Fibroblast of villous mesenchyme (primary cell): ENCODE measurements at regions not wholly inside any gene's neighbourhood (a gene's known extent, or its start where the extent isn't known, plus 50 kb on each side); places are given as distances from the start of the nearest gene placed in this dataset.

Source experiments
- DNase-seq: peaks from one replicate; pipeline ENCODE4 v3.0.0-alpha.2; 2010; ENCODE audit warnings: low read depth
- H3K4me3 ChIP-seq: 2 replicates; pipeline ENCODE4 v1.5.1; 2011; ENCODE audit warnings: low read depth, mild to moderate bottlenecking, low read length
- CTCF ChIP-seq: IDR thresholded peaks from 2 replicates; pipeline ENCODE4 v1.5.1; 2012; ENCODE audit warnings: low read depth, mild to moderate bottlenecking, low read length; ENCODE audit not compliant: insufficient read depth
- small RNA-seq: library from RNA; depleted of rRNA; stranded (forward); fragments of <200 nt; gene quantifications from one replicate; pipeline ENCODE3, GENCODE V24; 2012

DNA sequence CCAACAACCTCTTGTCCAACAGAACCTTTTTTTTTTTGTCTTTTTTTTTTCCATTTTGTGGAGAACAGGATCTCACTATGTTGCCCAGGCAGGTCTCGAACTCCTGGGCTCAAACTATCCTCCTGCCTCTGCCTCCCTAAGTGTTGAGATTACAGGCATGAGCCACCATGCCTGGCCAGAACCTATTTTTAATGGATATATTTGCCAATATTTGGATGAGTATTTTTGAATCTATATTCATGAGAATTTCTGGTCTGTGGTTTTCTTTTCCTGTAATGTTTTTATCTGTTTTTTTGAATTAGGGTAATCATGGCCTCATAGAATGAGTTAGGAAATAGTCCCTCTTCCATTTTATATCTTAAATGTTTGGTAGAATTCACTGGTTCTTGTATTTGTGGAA, 70.4 kb upstream of the RET start:
- no peak for TF ChIP-seq CTCF
- no peak overlapping the region for H3K4me3 ChIP-seq
- no peak for DNase-seq

- TF ChIP-seq CTCF: no peak
- no peak for DNase-seq
- no peak overlapping the region for H3K4me3 ChIP-seq
These were observed 64.3 kb upstream of the RET start for GRCh38 chr10:43012578-43012977.

DNA sequence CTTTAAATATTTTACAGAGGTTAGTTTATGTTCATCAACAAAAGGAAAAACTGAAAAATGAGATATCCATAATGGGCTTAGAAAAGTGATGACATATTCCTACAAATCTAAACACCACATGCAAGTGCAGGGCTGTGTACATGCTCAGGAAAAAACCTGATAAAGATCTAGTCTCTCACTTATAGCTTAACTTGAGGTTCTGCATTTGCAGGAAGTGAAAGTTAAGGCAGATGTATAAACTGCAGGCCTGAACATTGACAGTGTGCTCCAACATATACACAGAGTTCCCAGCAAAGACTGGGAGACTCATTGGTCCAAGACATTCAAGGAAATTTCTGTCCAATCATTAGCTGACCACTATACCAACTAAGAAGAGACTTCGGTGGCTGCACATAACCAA, 63.8 kb upstream of the RET start:
- no peak overlapping the region for H3K4me3 ChIP-seq
- DNase-seq: no peak
- no peak for TF ChIP-seq CTCF

DNA sequence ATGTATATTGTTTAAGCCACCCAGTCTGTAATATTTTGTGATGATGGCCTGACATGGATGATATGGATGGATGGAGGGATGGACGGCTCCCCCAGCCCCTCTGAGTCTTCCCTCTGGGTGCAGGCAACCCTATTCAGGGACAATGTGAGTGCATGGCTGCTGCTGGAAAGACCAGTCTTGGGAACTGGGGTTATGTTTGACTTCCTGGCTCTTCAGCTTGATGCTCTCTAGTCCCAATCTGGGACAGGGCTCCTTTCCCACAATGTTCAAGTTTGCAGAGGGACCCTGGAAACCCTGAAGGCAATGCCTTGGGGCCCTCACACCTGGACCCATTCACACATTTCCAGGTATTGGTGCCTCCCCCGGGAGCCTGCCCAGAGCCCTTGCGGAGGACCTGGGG, 52.3 kb upstream of the RET start:
- DNase-seq: no peak
- TF ChIP-seq CTCF: no peak
- H3K4me3 ChIP-seq: no peak overlapping the region

GRCh38 chr10:43024942-43025700, 51.7 kb upstream of the RET start:
- DNase-seq: no peak
- no peak for TF ChIP-seq CTCF
- H3K4me3 ChIP-seq: no peak overlapping the region

- H3K4me3 ChIP-seq: no peak overlapping the region
- DNase-seq: no peak
- no peak for TF ChIP-seq CTCF
These were observed 50.6 kb upstream of the RET start for GRCh38 chr10:43026039-43026973.

Small RNAs in the stretch of these regions (small RNA-seq; reads per million reads assigned to genes)
- gene MIR5100: 11.0 reads per million, percentile 90 among the genes with 10 or more reads in this experiment
